ENCODE measurements at regions not wholly inside any gene's neighbourhood (a gene's known extent, or its start where the extent isn't known, plus 50 kb on each side); places are given as distances from the start of the nearest gene placed in this dataset.
"Not testable (repeated sequence)": the region's sequence is repeated elsewhere in the genome, so short reads cannot be mapped to it uniquely, and the experiment has no call there.

GRCh38 chr10:107542016-107542415 is 377.5 kb upstream of the SORCS1 start:
- H3K27me3 ChIP-seq = no peaks in the 10 kb centered on the region
- H3K9me3 ChIP-seq = no peaks in the 10 kb centered on the region
- TF ChIP-seq Cebpa-rat (IDR thresholded peaks at IDR 0.05) = no peak
- H3K27ac ChIP-seq = no peak overlapping the region
- H3K4me1 ChIP-seq = no peaks in the 10 kb centered on the region
- no peak overlapping the region for H3K9ac ChIP-seq
- H3K4me2 ChIP-seq = no peak overlapping the region
- H4K20me1 ChIP-seq = no peaks in the 10 kb centered on the region
- no peak overlapping the region for H3K4me3 ChIP-seq
- H3K36me3 ChIP-seq = no peaks in the 10 kb centered on the region

GRCh38 chr10:107540981-107541380 is 376.5 kb upstream of the SORCS1 start:
- Histone ChIP-seq H4K20me1 (no peaks in the 10 kb centered on the region), H3K4me1 (no peaks in the 10 kb centered on the region), H3K9ac (no peak overlapping the region), H3K27ac (no peak overlapping the region), H3K4me2 (no peak overlapping the region), H3K27me3 (no peaks in the 10 kb centered on the region), H3K9me3 (no peaks in the 10 kb centered on the region), H3K36me3 (no peaks in the 10 kb centered on the region), H3K4me3 (no peak overlapping the region)
- no peak for TF ChIP-seq Cebpa-rat (IDR thresholded peaks at IDR 0.05)

GRCh38 chr10:107529350-107529749 is 364.8 kb upstream of the SORCS1 start:
- H3K4me3 ChIP-seq = no peak overlapping the region
- H3K4me2 ChIP-seq = no peak overlapping the region
- no peak overlapping the region for H3K9ac ChIP-seq
- no peak overlapping the region for H3K27ac ChIP-seq
- no peaks in the 10 kb centered on the region for H3K9me3 ChIP-seq
- H4K20me1 ChIP-seq = no peaks in the 10 kb centered on the region
- TF ChIP-seq Cebpa-rat (IDR thresholded peaks at IDR 0.05) = no peak
- no peaks in the 10 kb centered on the region for H3K36me3 ChIP-seq
- no peaks in the 10 kb centered on the region for H3K4me1 ChIP-seq
- no peaks in the 10 kb centered on the region for H3K27me3 ChIP-seq

- Histone ChIP-seq H3K27me3 (no peaks in the 10 kb centered on the region), H3K9me3 (no peaks in the 10 kb centered on the region), H3K27ac (no peak overlapping the region), H4K20me1 (no peaks in the 10 kb centered on the region), H3K4me3 (no peak overlapping the region), H3K4me2 (no peak overlapping the region), H3K4me1 (no peaks in the 10 kb centered on the region), H3K36me3 (no peaks in the 10 kb centered on the region), H3K9ac (no peak overlapping the region)
- TF ChIP-seq Cebpa-rat (IDR thresholded peaks at IDR 0.05) = no peak
Measured at GRCh38 chr10:107520348-107520747, 355.8 kb upstream of the SORCS1 start.

GRCh38 chr10:107517811-107518210 is 353.3 kb upstream of the SORCS1 start:
- no peak overlapping the region for H3K4me3 ChIP-seq
- H3K9me3 ChIP-seq = no peaks in the 10 kb centered on the region
- H3K4me2 ChIP-seq = no peak overlapping the region
- no peak for TF ChIP-seq Cebpa-rat (IDR thresholded peaks at IDR 0.05)
- no peaks in the 10 kb centered on the region for H3K36me3 ChIP-seq
- no peak overlapping the region for H3K9ac ChIP-seq
- no peaks in the 10 kb centered on the region for H3K27me3 ChIP-seq
- H3K27ac ChIP-seq = no peak overlapping the region
- no peaks in the 10 kb centered on the region for H3K4me1 ChIP-seq
- H4K20me1 ChIP-seq = no peaks in the 10 kb centered on the region

- no peak overlapping the region for H3K27ac ChIP-seq
- H3K4me3 ChIP-seq = no peak overlapping the region
- no peak overlapping the region for H3K4me2 ChIP-seq
- no peak overlapping the region for H3K9ac ChIP-seq
- no peak for TF ChIP-seq Cebpa-rat (IDR thresholded peaks at IDR 0.05)
- H4K20me1 ChIP-seq = no peaks in the 10 kb centered on the region
- no peaks in the 10 kb centered on the region for H3K4me1 ChIP-seq
- no peaks in the 10 kb centered on the region for H3K9me3 ChIP-seq
- no peaks in the 10 kb centered on the region for H3K36me3 ChIP-seq
- no peaks in the 10 kb centered on the region for H3K27me3 ChIP-seq
Measured at GRCh38 chr10:107516349-107516748, 351.8 kb upstream of the SORCS1 start.

GRCh38 chr10:107504011-107504410 is 339.5 kb upstream of the SORCS1 start:
- H3K4me2 ChIP-seq, H3K4me3 ChIP-seq, H4K20me1 ChIP-seq, H3K36me3 ChIP-seq, H3K4me1 ChIP-seq, H3K27ac ChIP-seq, H3K9ac ChIP-seq, H3K27me3 ChIP-seq: not testable (repeated sequence)
- peaks cover 25% of the 10 kb centered on the region for H3K9me3 ChIP-seq

GRCh38 chr10:107502229-107502985 is 337.9 kb upstream of the SORCS1 start:
- Histone ChIP-seq H3K36me3 (no peaks in the 10 kb centered on the region), H4K20me1 (no peaks in the 10 kb centered on the region), H3K4me3 (no peak overlapping the region), H3K27me3 (no peaks in the 10 kb centered on the region), H3K4me1 (no peaks in the 10 kb centered on the region), H3K9me3 (peaks cover 25% of the 10 kb centered on the region), H3K9ac (no peak overlapping the region), H3K4me2 (no peak overlapping the region), H3K27ac (no peak overlapping the region)
- TF ChIP-seq Cebpa-rat (IDR thresholded peaks at IDR 0.05) = no peak

- no peak overlapping the region for H3K4me3 ChIP-seq
- no peak overlapping the region for H3K9ac ChIP-seq
- H3K27me3 ChIP-seq = no peaks in the 10 kb centered on the region
- peaks cover 15% of the 10 kb centered on the region for H3K9me3 ChIP-seq
- no peak overlapping the region for H3K27ac ChIP-seq
- H4K20me1 ChIP-seq = no peaks in the 10 kb centered on the region
- no peaks in the 10 kb centered on the region for H3K36me3 ChIP-seq
- H3K4me2 ChIP-seq = no peak overlapping the region
- H3K4me1 ChIP-seq = no peaks in the 10 kb centered on the region
- TF ChIP-seq Cebpa-rat (IDR thresholded peaks at IDR 0.05) = no peak
Measured at GRCh38 chr10:107498983-107499382, 334.5 kb upstream of the SORCS1 start.

- no peaks in the 10 kb centered on the region for H3K4me1 ChIP-seq
- H3K4me3 ChIP-seq = no peak overlapping the region
- H3K9ac ChIP-seq = no peak overlapping the region
- no peak overlapping the region for H3K27ac ChIP-seq
- no peaks in the 10 kb centered on the region for H3K27me3 ChIP-seq
- no peaks in the 10 kb centered on the region for H3K9me3 ChIP-seq
- TF ChIP-seq Cebpa-rat (IDR thresholded peaks at IDR 0.05) = no peak
- H3K36me3 ChIP-seq = no peaks in the 10 kb centered on the region
- no peak overlapping the region for H3K4me2 ChIP-seq
- no peaks in the 10 kb centered on the region for H4K20me1 ChIP-seq
Measured at GRCh38 chr10:107497024-107497423, 332.5 kb upstream of the SORCS1 start.

GRCh38 chr10:107496594-107496993 is 332.1 kb upstream of the SORCS1 start:
- no peaks in the 10 kb centered on the region for H3K36me3 ChIP-seq
- H3K9ac ChIP-seq = no peak overlapping the region
- no peak overlapping the region for H3K4me2 ChIP-seq
- no peak overlapping the region for H3K4me3 ChIP-seq
- TF ChIP-seq Cebpa-rat (IDR thresholded peaks at IDR 0.05) = no peak
- H3K27me3 ChIP-seq = no peaks in the 10 kb centered on the region
- H4K20me1 ChIP-seq = no peaks in the 10 kb centered on the region
- no peaks in the 10 kb centered on the region for H3K9me3 ChIP-seq
- H3K27ac ChIP-seq = no peak overlapping the region
- H3K4me1 ChIP-seq = no peaks in the 10 kb centered on the region
